ENCODE measurements at regions not wholly inside any gene's neighbourhood (a gene's known extent, or its start where the extent isn't known, plus 50 kb on each side); places are given as distances from the start of the nearest gene placed in this dataset.

- no peaks in the 10 kb centered on the region for H3K36me3 ChIP-seq (ENCODE audit: control insufficient read depth, insufficient read depth, low read length)
- no peak overlapping the region for H3K4me2 ChIP-seq (ENCODE audit: extremely low read depth, insufficient read depth, low read length)
- H3K9ac ChIP-seq (ENCODE audit: insufficient read depth, low read length): no peak overlapping the region
- H3K27me3 ChIP-seq (ENCODE audit: control insufficient read depth, insufficient read depth, low read length): no peaks in the 10 kb centered on the region
- H3K4me1 ChIP-seq (ENCODE audit: control insufficient read depth, extremely low read depth, insufficient read depth, low read length): no peaks in the 10 kb centered on the region
- DNase-seq (ENCODE audit: low read depth in 2 of 2): no peak
- H3K79me2 ChIP-seq (ENCODE audit: control insufficient read depth, insufficient read depth, low read length): no peaks in the 10 kb centered on the region
- H3K4me3 ChIP-seq (replicated peaks in 1 of 4; ENCODE audit: control extremely low read depth in 1 of 4, insufficient read depth in 1 of 4, low read depth in 3 of 4, low read length in 4 of 4): no peak overlapping the region
- no peaks in the 10 kb centered on the region for H4K20me1 ChIP-seq (ENCODE audit: control insufficient read depth, extremely low read depth, insufficient read depth, low read length)
- no peak overlapping the region for H3K27ac ChIP-seq (ENCODE audit: insufficient read depth, low read length)
- TF ChIP-seq EZH2 (IDR thresholded peaks at IDR 0.05; ENCODE audit: low read length, missing control alignments): no peak
- no peak overlapping the region for H2AFZ ChIP-seq (ENCODE audit: low read length)
- H3K9me3 ChIP-seq (ENCODE audit: control insufficient read depth, insufficient read depth, low read depth, low read length): no peaks in the 10 kb centered on the region
Measured at GRCh38 chr13:102933122-102933521, 87.3 kb downstream of the ERCC5 start.

GRCh38 chr13:102932331-102932730, 86.5 kb downstream of the ERCC5 start:
- Histone ChIP-seq H4K20me1 (ENCODE audit: control insufficient read depth, extremely low read depth, insufficient read depth, low read length) (no peaks in the 10 kb centered on the region), H3K27ac (ENCODE audit: insufficient read depth, low read length) (no peak overlapping the region), H3K4me1 (ENCODE audit: control insufficient read depth, extremely low read depth, insufficient read depth, low read length) (no peaks in the 10 kb centered on the region), H3K9ac (ENCODE audit: insufficient read depth, low read length) (no peak overlapping the region), H3K4me2 (ENCODE audit: extremely low read depth, insufficient read depth, low read length) (no peak overlapping the region), H3K9me3 (ENCODE audit: control insufficient read depth, insufficient read depth, low read depth, low read length) (no peaks in the 10 kb centered on the region), H3K36me3 (ENCODE audit: control insufficient read depth, insufficient read depth, low read length) (no peaks in the 10 kb centered on the region), H3K79me2 (ENCODE audit: control insufficient read depth, insufficient read depth, low read length) (no peaks in the 10 kb centered on the region), H3K4me3 (replicated peaks in 1 of 4; ENCODE audit: control extremely low read depth in 1 of 4, insufficient read depth in 1 of 4, low read depth in 3 of 4, low read length in 4 of 4) (no peak overlapping the region), H2AFZ (ENCODE audit: low read length) (no peak overlapping the region), H3K27me3 (ENCODE audit: control insufficient read depth, insufficient read depth, low read length) (no peaks in the 10 kb centered on the region)
- no peak for DNase-seq (ENCODE audit: low read depth in 2 of 2)
- TF ChIP-seq EZH2 (IDR thresholded peaks at IDR 0.05; ENCODE audit: low read length, missing control alignments): no peak
- TF ChIP-seq CTCF (conservative IDR thresholded peaks at IDR 0.05 in 1 of 2, IDR thresholded peaks at IDR 0.05 in 1 of 2; ENCODE audit: low read depth in 1 of 2, low read length in 2 of 2): no peak

- Histone ChIP-seq H3K9ac (ENCODE audit: insufficient read depth, low read length) (no peak overlapping the region), H3K27me3 (ENCODE audit: control insufficient read depth, insufficient read depth, low read length) (no peaks in the 10 kb centered on the region), H3K27ac (ENCODE audit: insufficient read depth, low read length) (no peak overlapping the region), H4K20me1 (ENCODE audit: control insufficient read depth, extremely low read depth, insufficient read depth, low read length) (no peaks in the 10 kb centered on the region), H3K4me1 (ENCODE audit: control insufficient read depth, extremely low read depth, insufficient read depth, low read length) (no peaks in the 10 kb centered on the region), H2AFZ (ENCODE audit: low read length) (no peak overlapping the region), H3K36me3 (ENCODE audit: control insufficient read depth, insufficient read depth, low read length) (no peaks in the 10 kb centered on the region), H3K79me2 (ENCODE audit: control insufficient read depth, insufficient read depth, low read length) (no peaks in the 10 kb centered on the region), H3K9me3 (ENCODE audit: control insufficient read depth, insufficient read depth, low read depth, low read length) (no peaks in the 10 kb centered on the region), H3K4me3 (replicated peaks in 1 of 4; ENCODE audit: control extremely low read depth in 1 of 4, insufficient read depth in 1 of 4, low read depth in 3 of 4, low read length in 4 of 4) (no peak overlapping the region), H3K4me2 (ENCODE audit: extremely low read depth, insufficient read depth, low read length) (no peak overlapping the region)
- TF ChIP-seq EZH2 (IDR thresholded peaks at IDR 0.05; ENCODE audit: low read length, missing control alignments): no peak
- no peak for TF ChIP-seq CTCF (conservative IDR thresholded peaks at IDR 0.05 in 1 of 2, IDR thresholded peaks at IDR 0.05 in 1 of 2; ENCODE audit: low read depth in 1 of 2, low read length in 2 of 2)
- no peak for DNase-seq (ENCODE audit: low read depth in 2 of 2)
Measured at GRCh38 chr13:102930566-102930965, 84.7 kb downstream of the ERCC5 start.

All from fibroblast of lung (primary cell).